Heart right ventricle (tissue), 16 donors: ENCODE measurements at regions not wholly inside any gene's neighbourhood (a gene's known extent, or its start where the extent isn't known, plus 50 kb on each side); places are given as distances from the start of the nearest gene placed in this dataset.

Source experiments
- ATAC-seq, 8 donors: fragments of 200-7000 bp; cut with Tn5 transposase; one replicate each; pipeline ENCODE4 v1.9.1; 2020; ENCODE audit warnings: mild to moderate bottlenecking in 8 of 8, moderate library complexity in 8 of 8, moderate number of reproducible peaks in 1 of 8
- DNase-seq, 2 donors: peaks; one replicate each; pipeline ENCODE4 v3.0.0-alpha.2; 2020
- H3K27ac ChIP-seq, 10 donors: fragments of 200-600 bp; sonication (generic) in 2 of 10; one replicate each; pipeline versions ENCODE4 v1.5.0 to v1.8.0; 2020 to 2022; ENCODE audit warnings: mild to moderate bottlenecking in 3 of 10
- H3K27me3 ChIP-seq, 7 donors: fragments of 200-600 bp; one replicate each; pipeline ENCODE4 v1.8.0; 2021 to 2022; ENCODE audit warnings: mild to moderate bottlenecking in 2 of 7
- H3K36me3 ChIP-seq, 9 donors: fragments of 200-600 bp; sonication (generic) in 1 of 9; one replicate each; pipeline versions ENCODE4 v1.5.0 to v1.8.0; 2020 to 2022; ENCODE audit warnings: mild to moderate bottlenecking in 2 of 9
- H3K4me1 ChIP-seq, 9 donors: fragments of 200-600 bp; sonication (generic) in 1 of 9; one replicate each; pipeline versions ENCODE4 v1.5.0 to v1.8.0; 2020 to 2022; ENCODE audit warnings: mild to moderate bottlenecking in 4 of 9
- H3K4me3 ChIP-seq, 10 donors: fragments of 200-600 bp; sonication (generic) in 2 of 10; one replicate each; pipeline versions ENCODE4 v1.5.0 to v1.8.0; 2020 to 2022; ENCODE audit warnings: mild to moderate bottlenecking in 7 of 10, moderate library complexity in 2 of 10
- H3K9me3 ChIP-seq, 11 donors: fragments of 200-600 bp in 10 of 11; sonication (generic) in 2 of 11; one replicate each; pipeline versions ENCODE4 v1.5.0 to v1.8.0; 2013 to 2022; ENCODE audit warnings: mild to moderate bottlenecking in 2 of 11, control low read depth in 1 of 11, moderate library complexity in 1 of 11
- WGBS, 2 donors: extraction: QIAGEN DNeasy Blood & Tissue Kit; methylation state at CpG; one replicate each; pipeline ENCODE4 v1.1.7; 2013; ENCODE audit warnings: inconsistent platforms in 1 of 2; 5-methylcytosine and 5-hydroxymethylcytosine counted together
- intact Hi-C, 10 donors: fragments of 100-400 bp; cut with DNase I; formaldehyde crosslinking; loops; one replicate each; pipeline versions ENCODE4 v1.11.1 to v1.14.2; 2022
- TF ChIP-seq, protein P1 (sequence below), 9 donors: fragments of 200-600 bp; sonication (generic) in 2 of 9; IDR thresholded peaks; one replicate each; pipeline versions ENCODE4 v1.5.0 to v1.8.0; 2021 to 2022; ENCODE audit warnings: antibody characterized with exemption in 9 of 9, mild to moderate bottlenecking in 5 of 9, moderate library complexity in 1 of 9
- donor health status: Arrhythmogenic right ventricular cardiomyopathy.
- donor health status: ischemic (EF 13 %, LVEDD 7.1; RV severe dilation, severe dysfunction).
- donor health status: healthy with polysubstance abuse.
- donor health status: DM: no; HTN: yes; CAD: no.
- donor health status: DM: no; HTN: no; CAD: no.
- donor health status: ischemic (EF 25% LVEDD 6.9; RV normal size, moderate dysfunction).
- donor health status: ischemic (EF 25% LVEDD 5.7; RV mildly dilated, moderate dysfunction).
- donor health status: healthy.
- donor health status: DM: yes; HTN: yes; CAD: no.
- donor health status: Ischemic cardiomyopathy.
- donor health status: ischemic (EF 35%, LVEDD 5.7; RV mildly dilated, moderate dysfunction).
- donor health status: nonischemic (EF 11% LVEDD 7.7; RV severe dilation, severe dysfunction).
- donor health status: DM: yes; HTN: yes; CAD: no.
- donor health status: PGD.
- donor health status: ischemic (EF 29% LVEDD 5.4; RV normal size, mild dysfunction).
- donor health status: nonischemic (EF 23%, LVEDD 6.1; RV moderate dilation, normal function).

- H3K4me1 ChIP-seq: peaks cover 2 to 84% (median 63%) of the 10 kb centered on the region in 9 donors
- H3K27ac ChIP-seq: peak overlapping the region; percentile 55 to 92 (median 84)
- H3K36me3 ChIP-seq: no peaks in the 10 kb centered on the region
- WGBS, 2 donors: 91 to 92% methylated on average over 5 of the region's 5 CpGs
- no peaks in the 10 kb centered on the region for H3K27me3 ChIP-seq
- H3K4me3 ChIP-seq: no peak overlapping the region
- no peak for ATAC-seq
- H3K9me3 ChIP-seq: no peaks in the 10 kb centered on the region
- no peak for DNase-seq
- intact Hi-C loops: loop anchor here in 3 of 10 donors (5.0 to 10.0 kb wide), 5 partner anchors 59 to 153 kb away; no protein-coding TSS in a partner anchor
- TF ChIP-seq, protein P1, sequence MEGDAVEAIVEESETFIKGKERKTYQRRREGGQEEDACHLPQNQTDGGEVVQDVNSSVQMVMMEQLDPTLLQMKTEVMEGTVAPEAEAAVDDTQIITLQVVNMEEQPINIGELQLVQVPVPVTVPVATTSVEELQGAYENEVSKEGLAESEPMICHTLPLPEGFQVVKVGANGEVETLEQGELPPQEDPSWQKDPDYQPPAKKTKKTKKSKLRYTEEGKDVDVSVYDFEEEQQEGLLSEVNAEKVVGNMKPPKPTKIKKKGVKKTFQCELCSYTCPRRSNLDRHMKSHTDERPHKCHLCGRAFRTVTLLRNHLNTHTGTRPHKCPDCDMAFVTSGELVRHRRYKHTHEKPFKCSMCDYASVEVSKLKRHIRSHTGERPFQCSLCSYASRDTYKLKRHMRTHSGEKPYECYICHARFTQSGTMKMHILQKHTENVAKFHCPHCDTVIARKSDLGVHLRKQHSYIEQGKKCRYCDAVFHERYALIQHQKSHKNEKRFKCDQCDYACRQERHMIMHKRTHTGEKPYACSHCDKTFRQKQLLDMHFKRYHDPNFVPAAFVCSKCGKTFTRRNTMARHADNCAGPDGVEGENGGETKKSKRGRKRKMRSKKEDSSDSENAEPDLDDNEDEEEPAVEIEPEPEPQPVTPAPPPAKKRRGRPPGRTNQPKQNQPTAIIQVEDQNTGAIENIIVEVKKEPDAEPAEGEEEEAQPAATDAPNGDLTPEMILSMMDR (IDR thresholded peaks at IDR 0.05): no peak
Measured at GRCh38 chr6:11368264-11368663, 135.8 kb upstream of the NEDD9 start.

- H3K27me3 ChIP-seq: no peaks in the 10 kb centered on the region
- intact Hi-C loops: loop anchor here in 3 of 10 donors (5.0 to 10.0 kb wide), 5 partner anchors 60 to 153 kb away; no protein-coding TSS in a partner anchor
- H3K9me3 ChIP-seq: no peaks in the 10 kb centered on the region
- 70% methylated on average over 6 of the region's 6 CpGs for WGBS, 2 donors
- no peak overlapping the region for H3K4me3 ChIP-seq
- peak overlapping the region; percentile 55 to 92 (median 84) for H3K27ac ChIP-seq
- ATAC-seq: peak in 1 of 8 donors; percentile 5
- no peak for DNase-seq
- TF ChIP-seq, protein P1 (IDR thresholded peaks at IDR 0.05): no peak
- H3K4me1 ChIP-seq: peaks cover 2 to 78% (median 63%) of the 10 kb centered on the region in 9 donors
- no peaks in the 10 kb centered on the region for H3K36me3 ChIP-seq
Measured at GRCh38 chr6:11367638-11368199, 135.3 kb upstream of the NEDD9 start.

- peak overlapping the region; percentile 76 to 92 (median 86) for H3K27ac ChIP-seq
- H3K9me3 ChIP-seq: no peaks in the 10 kb centered on the region
- intact Hi-C loops: loop anchor here in 3 of 10 donors (5.0 to 10.0 kb wide), 5 partner anchors 60 to 152 kb away; no protein-coding TSS in a partner anchor
- ATAC-seq: peak in 5 of 8 donors; percentile 8 to 38 (median 29)
- WGBS, 2 donors: 59 to 77% methylated on average over 4 of the region's 4 CpGs
- H3K27me3 ChIP-seq: no peaks in the 10 kb centered on the region
- DNase-seq: no peak
- TF ChIP-seq, protein P1 (IDR thresholded peaks at IDR 0.05): no peak
- no peak overlapping the region for H3K4me3 ChIP-seq
- no peaks in the 10 kb centered on the region for H3K36me3 ChIP-seq
- peaks cover 2 to 73% (median 63%) of the 10 kb centered on the region in 9 donors for H3K4me1 ChIP-seq
Measured at GRCh38 chr6:11366934-11367637, 134.6 kb upstream of the NEDD9 start.

DNA sequence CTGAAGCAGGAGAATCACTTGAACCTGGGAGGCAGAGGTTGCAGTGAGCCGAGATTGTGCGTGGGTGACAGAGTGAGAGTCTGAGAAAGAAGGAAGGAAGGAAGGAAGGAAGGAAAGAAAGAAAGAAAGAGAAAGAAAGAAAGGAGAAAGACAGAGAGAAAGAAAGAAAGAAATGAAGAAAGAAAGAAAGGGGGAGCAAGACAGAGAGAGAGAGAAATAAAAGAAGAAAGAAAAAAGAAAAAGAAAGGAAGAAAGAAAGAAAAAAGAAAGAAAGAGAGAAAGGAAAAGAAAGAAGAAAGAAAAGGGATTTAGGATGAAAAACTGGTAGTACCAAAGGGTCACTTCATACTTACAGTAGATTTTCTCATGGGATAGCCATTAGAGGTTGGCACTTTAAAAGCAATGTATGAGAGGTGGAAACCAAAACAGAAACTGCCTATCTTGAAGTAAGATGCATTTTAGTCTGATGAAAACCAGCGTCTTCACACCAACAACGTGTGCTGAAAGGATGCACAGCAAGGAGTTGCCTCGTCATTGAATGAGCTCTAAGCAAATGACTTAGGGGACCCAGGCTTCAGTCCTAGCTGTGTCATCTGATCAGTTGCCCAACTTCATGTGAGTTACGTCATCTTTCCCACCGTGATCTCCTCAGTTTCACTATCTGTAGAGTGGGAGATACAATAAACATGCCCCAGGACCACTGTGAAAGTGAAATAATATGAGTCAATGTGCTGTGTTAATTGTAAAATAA lies 133.9 kb upstream of the NEDD9 start:
- Histone ChIP-seq H3K4me3 (no peak overlapping the region), H3K36me3 (no peaks in the 10 kb centered on the region), H3K9me3 (no peaks in the 10 kb centered on the region), H3K27me3 (no peaks in the 10 kb centered on the region), H3K27ac (peak overlapping the region; percentile 76 to 92 (median 86)), H3K4me1 (peaks cover 2 to 72% (median 63%) of the 10 kb centered on the region in 9 donors)
- WGBS, 2 donors: 65 to 77% methylated on average over 7 of the region's 7 CpGs
- TF ChIP-seq, protein P1 (IDR thresholded peaks at IDR 0.05): no peak
- intact Hi-C loops: loop anchor here in 3 of 10 donors (5.0 to 10.0 kb wide), 5 partner anchors 61 to 152 kb away; no protein-coding TSS in a partner anchor
- DNase-seq (no peak), ATAC-seq (peak in 1 of 8 donors; percentile 5)
